Prostate gland (tissue), 2 donors: ENCODE measurements at regions not wholly inside any gene's neighbourhood (a gene's known extent, or its start where the extent isn't known, plus 50 kb on each side); places are given as distances from the start of the nearest gene placed in this dataset.

Experiments
- DNase-seq: peaks from one replicate; pipeline ENCODE4 v3.0.0-alpha.2; 2019; ENCODE audit warnings: low spot score
- H3K27ac ChIP-seq, 2 donors: fragments of 200-600 bp; sonication (generic); 2 replicates each; pipeline ENCODE4 v1.5.1; 2017 to 2019
- H3K27me3 ChIP-seq: fragments of 200-600 bp; sonication (generic); replicated peaks from 2 replicates; pipeline ENCODE4 v1.5.1; 2019; ENCODE audit not compliant: insufficient read depth
- H3K36me3 ChIP-seq, 2 donors: fragments of 200-600 bp; sonication (generic); 1 replicate in 1 of 2; 2 replicates in 1 of 2; pipeline versions ENCODE4 v1.5.1 to v1.8.1; 2017 to 2019
- H3K4me1 ChIP-seq: fragments of 200-600 bp; sonication (generic); replicated peaks from 2 replicates; pipeline ENCODE4 v1.5.1; 2019
- H3K4me3 ChIP-seq, 2 donors: fragments of 200-600 bp; sonication (generic); 2 replicates each; pipeline ENCODE4 v1.5.1; 2017 to 2019
- H3K9me3 ChIP-seq: fragments of 200-600 bp; sonication (generic); 2 replicates; pipeline ENCODE4 v1.5.1; 2017
- CTCF ChIP-seq, 4 experiments: fragments of 200-600 bp in 2 of 4; fragments of 450-650 bp in 2 of 4; sonication (generic) in 2 of 4; IDR thresholded peaks; 1 replicate in 3 of 4; 2 replicates in 1 of 4; pipeline ENCODE4 v1.5.1; 2016 to 2019; ENCODE audit warnings: antibody characterized with exemption in 4 of 4, mild to moderate bottlenecking in 2 of 4, moderate library complexity in 2 of 4
- POLR2A ChIP-seq: fragments of 450-650 bp; IDR thresholded peaks from one replicate; pipeline ENCODE4 v1.6.1; 2016; ENCODE audit warnings: antibody characterized with exemption, mild to moderate bottlenecking
- POLR2AphosphoS5 ChIP-seq: sonication (generic); formaldehyde crosslinking; IDR thresholded peaks from one replicate; pipeline ENCODE4 v1.6.1; 2017; ENCODE audit warnings: antibody characterized with exemption
- WGBS: methylation state at CpG from one replicate; pipeline ENCODE4 v1.1.5; 2018; 5-methylcytosine and 5-hydroxymethylcytosine counted together
- intact Hi-C: fragments of 100-400 bp; cut with DNase I; formaldehyde crosslinking; loops from one replicate; pipeline ENCODE4 v1.14.2; 2022

GRCh38 chr3:146895026-146895749, 290.0 kb upstream of the PLSCR5 start:
- Histone ChIP-seq H3K27ac (no peak overlapping the region), H3K4me1 (no peaks in the 10 kb centered on the region), H3K9me3 (no peaks in the 10 kb centered on the region), H3K36me3 (no peaks in the 10 kb centered on the region), H3K4me3 (no peak overlapping the region), H3K27me3 (no peaks in the 10 kb centered on the region)
- TF ChIP-seq CTCF (IDR thresholded peaks at IDR 0.05) (no peak), POLR2AphosphoS5 (no peak), POLR2A (no peak)
- 64% methylated on average over 4 of the region's 4 CpGs for WGBS
- DNase-seq = no peak
- intact Hi-C loops = no loop called here

GRCh38 chr3:146894406-146894805, 289.3 kb upstream of the PLSCR5 start:
- Histone ChIP-seq H3K9me3 (no peaks in the 10 kb centered on the region), H3K27me3 (no peaks in the 10 kb centered on the region), H3K27ac (no peak overlapping the region), H3K36me3 (no peaks in the 10 kb centered on the region), H3K4me3 (no peak overlapping the region), H3K4me1 (no peaks in the 10 kb centered on the region)
- no peak for TF ChIP-seq POLR2A
- TF ChIP-seq CTCF (IDR thresholded peaks at IDR 0.05) = no peak
- no peak for TF ChIP-seq POLR2AphosphoS5
- no peak for DNase-seq
- intact Hi-C loops = no loop called here
- 87% methylated on average over 1 of the region's 1 CpG for WGBS

- no peaks in the 10 kb centered on the region for H3K9me3 ChIP-seq
- no peaks in the 10 kb centered on the region for H3K36me3 ChIP-seq
- intact Hi-C loops = no loop called here
- no peaks in the 10 kb centered on the region for H3K4me1 ChIP-seq
- 75% methylated on average over 5 of the region's 5 CpGs for WGBS
- H3K27me3 ChIP-seq = no peaks in the 10 kb centered on the region
- no peak overlapping the region for H3K27ac ChIP-seq
- no peak for DNase-seq
- TF ChIP-seq CTCF (IDR thresholded peaks at IDR 0.05) (no peak), POLR2AphosphoS5 (no peak), POLR2A (no peak)
- H3K4me3 ChIP-seq = no peak overlapping the region
These were observed 286.9 kb upstream of the PLSCR5 start for GRCh38 chr3:146892041-146892440.

- no peaks in the 10 kb centered on the region for H3K27me3 ChIP-seq
- H3K4me1 ChIP-seq = no peaks in the 10 kb centered on the region
- no peak for DNase-seq
- H3K36me3 ChIP-seq = no peaks in the 10 kb centered on the region
- 29% methylated on average over 1 of the region's 1 CpG for WGBS
- TF ChIP-seq POLR2AphosphoS5 (no peak), CTCF (IDR thresholded peaks at IDR 0.05) (no peak), POLR2A (no peak)
- H3K4me3 ChIP-seq = no peak overlapping the region
- no peaks in the 10 kb centered on the region for H3K9me3 ChIP-seq
- intact Hi-C loops = no loop called here
- H3K27ac ChIP-seq = no peak overlapping the region
These were observed 284.5 kb upstream of the PLSCR5 start for GRCh38 chr3:146889626-146890025.

- 87% methylated on average over 4 of the region's 4 CpGs for WGBS
- no peak overlapping the region for H3K4me3 ChIP-seq
- no peak overlapping the region for H3K27ac ChIP-seq
- no peaks in the 10 kb centered on the region for H3K4me1 ChIP-seq
- H3K9me3 ChIP-seq = no peaks in the 10 kb centered on the region
- no peaks in the 10 kb centered on the region for H3K27me3 ChIP-seq
- intact Hi-C loops = no loop called here
- TF ChIP-seq POLR2AphosphoS5 (no peak), POLR2A (no peak)
- no peaks in the 10 kb centered on the region for H3K36me3 ChIP-seq
- DNase-seq = no peak
These were observed 283.0 kb upstream of the PLSCR5 start for GRCh38 chr3:146888176-146888575.
